ENCODE measurements at regions not wholly inside any gene's neighbourhood (a gene's known extent, or its start where the extent isn't known, plus 50 kb on each side); places are given as distances from the start of the nearest gene placed in this dataset.

GRCh38 chr11:15579287-15580001, 464.7 kb downstream of the INSC start:
- Histone ChIP-seq H3K36me3 (no peaks in the 10 kb centered on the region), H3K27ac (peak overlapping the region in 1 of 10 donors; percentile 74), H3K9me3 (no peaks in the 10 kb centered on the region), H3K4me1 (peaks cover 0 to 29% (median 0%) of the 10 kb centered on the region in 9 donors), H3K27me3 (no peaks in the 10 kb centered on the region), H3K4me3 (no peak overlapping the region)
- DNase-seq (no peak), ATAC-seq (no peak)
- intact Hi-C loops (cut with DNase I) = no loop called here
- TF ChIP-seq CTCF (IDR thresholded peaks at IDR 0.05) = no peak
- 83 to 95% methylated on average over 12 of the region's 12 CpGs for WGBS, 2 donors

GRCh38 chr11:15580056-15580774, 465.5 kb downstream of the INSC start:
- TF ChIP-seq CTCF (IDR thresholded peaks at IDR 0.05) = no peak
- Histone ChIP-seq H3K4me1 (peaks cover 0 to 29% (median 3%) of the 10 kb centered on the region in 9 donors), H3K27me3 (no peaks in the 10 kb centered on the region), H3K36me3 (no peaks in the 10 kb centered on the region), H3K27ac (peak overlapping the region in 1 of 10 donors; percentile 74), H3K4me3 (no peak overlapping the region), H3K9me3 (no peaks in the 10 kb centered on the region)
- DNase-seq = no peak
- peak in 2 of 8 donors; percentile 10 to 44 for ATAC-seq
- intact Hi-C loops (cut with DNase I) = no loop called here
- WGBS, 2 donors = 94% methylated on average over 1 of the region's 1 CpG

- WGBS, 2 donors = 87 to 95% methylated on average over 3 of the region's 3 CpGs
- DNase-seq (no peak), ATAC-seq (no peak)
- Histone ChIP-seq H3K4me3 (no peak overlapping the region), H3K27ac (peak overlapping the region in 1 of 10 donors; percentile 21), H3K4me1 (peaks cover 0 to 29% (median 5%) of the 10 kb centered on the region in 9 donors), H3K36me3 (no peaks in the 10 kb centered on the region), H3K27me3 (no peaks in the 10 kb centered on the region), H3K9me3 (no peaks in the 10 kb centered on the region)
- TF ChIP-seq CTCF (IDR thresholded peaks at IDR 0.05) = no peak
- intact Hi-C loops (cut with DNase I) = no loop called here
These were observed 466.0 kb downstream of the INSC start for GRCh38 chr11:15580775-15581095.

GRCh38 chr11:15584158-15584557, 469.4 kb downstream of the INSC start:
- ATAC-seq (no peak), DNase-seq (no peak)
- WGBS, 2 donors = 84 to 85% methylated on average over 5 of the region's 5 CpGs
- H3K36me3 ChIP-seq = no peaks in the 10 kb centered on the region
- no peaks in the 10 kb centered on the region for H3K27me3 ChIP-seq
- H3K27ac ChIP-seq = no peak overlapping the region
- intact Hi-C loops (cut with DNase I) = no loop called here
- no peak for TF ChIP-seq CTCF (IDR thresholded peaks at IDR 0.05)
- peaks cover 0 to 47% (median 14%) of the 10 kb centered on the region in 9 donors for H3K4me1 ChIP-seq
- H3K4me3 ChIP-seq = no peak overlapping the region
- H3K9me3 ChIP-seq = no peaks in the 10 kb centered on the region

All from heart right ventricle (tissue), 16 donors.